ENCODE measurements at regions not wholly inside any gene's neighbourhood (a gene's known extent, or its start where the extent isn't known, plus 50 kb on each side); places are given as distances from the start of the nearest gene placed in this dataset.
A peak's percentile ranks its signal among the peaks of the same experiment; 100 is the strongest.

- FAIRE-seq: no peak
- no peak for DNase-seq (ENCODE audit: low spot score)
These were observed 1477.0 kb downstream of the PCDH7 start for GRCh38 chr4:32196950-32197688.

GRCh38 chr4:32199639-32200038, 1479.5 kb downstream of the PCDH7 start:
- no peak for DNase-seq (ENCODE audit: low spot score)
- no peak for FAIRE-seq

- no peak for DNase-seq (ENCODE audit: low spot score)
- peak; percentile 30 for FAIRE-seq
These were observed 1483.2 kb downstream of the PCDH7 start for GRCh38 chr4:32203340-32203739.

- DNase-seq (ENCODE audit: low spot score): no peak
- FAIRE-seq: no peak
These were observed 1486.6 kb downstream of the PCDH7 start for GRCh38 chr4:32206756-32207155.

DNA sequence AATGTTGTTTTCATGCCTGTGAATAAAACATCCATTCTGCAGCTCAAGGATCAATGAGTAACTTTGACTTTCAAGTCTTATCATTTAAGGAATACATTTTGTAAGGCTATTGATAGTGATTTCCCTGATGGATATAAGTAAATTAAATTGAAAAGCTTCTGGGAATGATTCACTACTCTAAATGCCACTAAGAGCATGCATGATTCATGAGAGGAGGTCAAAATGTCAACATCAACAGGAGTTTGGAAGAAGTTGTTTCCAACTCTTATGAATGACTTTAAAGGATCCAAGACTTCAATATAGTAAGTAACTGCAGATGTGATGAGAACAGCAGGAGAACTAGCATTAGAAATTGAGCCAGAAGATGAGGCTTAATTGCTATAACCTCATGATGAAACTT, 1487.3 kb downstream of the PCDH7 start:
- DNase-seq (ENCODE audit: low spot score) (no peak), FAIRE-seq (no peak)

- DNase-seq (ENCODE audit: low spot score) (no peak), FAIRE-seq (no peak)
These were observed 1495.1 kb downstream of the PCDH7 start for GRCh38 chr4:32215277-32215676.

DNA sequence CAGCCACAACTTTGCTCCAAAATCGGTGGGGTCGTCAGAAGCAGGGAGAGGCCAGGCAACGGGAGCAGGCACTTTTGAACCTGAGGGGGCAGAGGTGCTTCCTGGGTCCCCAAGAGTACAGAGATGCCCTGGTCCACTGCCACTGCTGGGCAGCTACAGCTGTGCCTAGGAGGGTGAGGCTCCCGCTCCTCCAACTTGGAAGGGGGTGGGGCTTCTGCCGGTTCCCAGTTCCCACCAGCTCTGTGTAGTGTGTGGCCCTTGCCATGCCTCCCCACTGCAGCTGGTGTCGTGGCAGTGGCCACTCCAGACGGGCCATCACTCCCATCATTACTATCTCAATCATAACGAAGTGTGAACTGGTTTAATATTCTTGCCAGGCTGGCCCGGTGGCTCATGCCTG, 1496.3 kb downstream of the PCDH7 start:
- FAIRE-seq (no peak), DNase-seq (ENCODE audit: low spot score) (no peak)

GRCh38 chr4:32219306-32220075, 1499.3 kb downstream of the PCDH7 start:
- no peak for DNase-seq (ENCODE audit: low spot score)
- peak; percentile 23 for FAIRE-seq

DNA sequence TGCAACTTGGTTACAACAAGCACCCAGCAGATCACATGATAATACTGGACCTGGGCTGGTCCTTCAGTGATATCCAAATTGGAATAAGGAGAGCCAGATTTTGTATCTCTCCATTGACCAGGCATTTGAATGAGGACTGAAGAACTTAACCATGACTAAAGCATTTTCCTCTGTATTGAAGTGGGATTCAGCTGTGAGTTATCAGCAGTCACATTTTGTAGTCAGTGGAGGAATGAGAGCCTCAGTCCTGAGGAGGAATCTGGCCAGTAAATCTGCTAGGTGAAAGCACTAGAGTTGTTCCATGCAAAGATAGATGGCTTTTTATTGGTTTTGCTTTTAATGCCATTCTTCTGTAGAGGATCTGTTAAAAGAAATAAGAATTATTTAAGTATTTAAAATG, 1506.0 kb downstream of the PCDH7 start:
- no peak for DNase-seq (ENCODE audit: low spot score)
- FAIRE-seq: no peak

- no peak for DNase-seq (ENCODE audit: low spot score)
- no peak for FAIRE-seq
These were observed 1506.6 kb downstream of the PCDH7 start for GRCh38 chr4:32226733-32227132.

- DNase-seq (ENCODE audit: low spot score): no peak
- FAIRE-seq: no peak
These were observed 1523.8 kb downstream of the PCDH7 start for GRCh38 chr4:32243926-32244325.

- FAIRE-seq: no peak
- no peak for DNase-seq (ENCODE audit: low spot score)
These were observed 1528.9 kb downstream of the PCDH7 start for GRCh38 chr4:32249040-32249439.

DNA sequence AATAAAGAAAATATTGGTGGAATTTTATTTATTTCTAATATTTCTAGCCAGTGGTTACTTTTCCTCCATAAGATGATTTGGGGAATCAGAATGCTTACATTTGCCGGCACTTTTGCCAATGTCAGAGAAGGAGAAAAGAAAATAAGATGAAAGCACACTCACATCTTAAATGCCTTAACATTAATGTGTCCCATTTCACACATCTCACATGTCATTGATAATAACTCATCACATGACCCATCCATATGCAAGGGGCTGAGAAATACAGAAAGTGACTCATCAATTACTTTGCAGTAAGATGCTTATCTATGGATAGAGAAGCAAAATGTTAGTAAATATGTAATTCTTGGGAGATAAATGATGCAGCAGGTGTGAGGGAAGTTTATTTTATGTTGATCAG, 1531.0 kb downstream of the PCDH7 start:
- no peak for DNase-seq (ENCODE audit: low spot score)
- FAIRE-seq: no peak

DNA sequence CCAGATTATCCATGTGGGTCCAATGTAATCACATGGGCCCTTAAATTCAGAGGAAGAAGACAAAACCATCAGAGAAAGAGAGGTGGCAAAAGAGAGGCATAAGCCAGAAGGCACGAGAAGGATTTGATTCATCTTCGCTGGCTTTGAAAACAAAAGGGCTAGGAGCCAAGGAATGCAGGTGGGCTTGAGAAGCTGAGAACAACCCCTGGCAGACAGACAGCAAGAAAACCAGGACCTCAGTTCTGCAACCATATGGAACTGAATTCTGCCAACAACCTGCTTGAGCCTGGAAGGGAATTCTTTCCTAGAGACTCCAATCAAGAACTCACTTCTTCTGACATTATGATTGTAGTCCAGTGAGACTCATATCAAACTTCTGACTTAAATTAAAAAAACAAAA, 1531.8 kb downstream of the PCDH7 start:
- DNase-seq (ENCODE audit: low spot score): no peak
- FAIRE-seq: no peak

- DNase-seq (ENCODE audit: low spot score) (no peak), FAIRE-seq (no peak)
These were observed 1534.0 kb downstream of the PCDH7 start for GRCh38 chr4:32254216-32254615.

DNA sequence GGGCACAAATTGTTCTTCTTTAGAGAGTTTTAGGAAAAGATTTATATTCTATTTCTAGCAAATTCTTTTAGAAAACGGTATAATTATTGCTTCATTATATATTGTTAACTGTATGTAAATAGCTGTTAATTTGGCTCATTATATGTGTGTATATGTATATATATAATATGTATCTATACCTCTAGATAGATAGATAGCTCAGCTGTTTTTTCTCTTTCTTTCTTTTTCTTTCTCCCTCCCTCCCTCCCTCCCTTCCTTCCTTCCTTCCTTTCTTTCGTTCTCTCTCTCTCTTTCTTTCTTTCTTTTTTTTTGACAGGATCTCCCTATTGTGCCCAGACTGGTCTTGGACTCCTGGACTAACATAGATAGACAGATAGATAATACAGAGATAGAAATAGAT, 1538.8 kb downstream of the PCDH7 start:
- FAIRE-seq (no peak), DNase-seq (ENCODE audit: low spot score) (no peak)

GRCh38 chr4:32261196-32261595, 1541.0 kb downstream of the PCDH7 start:
- DNase-seq (ENCODE audit: low spot score) (no peak), FAIRE-seq (peak; percentile 9)

DNA sequence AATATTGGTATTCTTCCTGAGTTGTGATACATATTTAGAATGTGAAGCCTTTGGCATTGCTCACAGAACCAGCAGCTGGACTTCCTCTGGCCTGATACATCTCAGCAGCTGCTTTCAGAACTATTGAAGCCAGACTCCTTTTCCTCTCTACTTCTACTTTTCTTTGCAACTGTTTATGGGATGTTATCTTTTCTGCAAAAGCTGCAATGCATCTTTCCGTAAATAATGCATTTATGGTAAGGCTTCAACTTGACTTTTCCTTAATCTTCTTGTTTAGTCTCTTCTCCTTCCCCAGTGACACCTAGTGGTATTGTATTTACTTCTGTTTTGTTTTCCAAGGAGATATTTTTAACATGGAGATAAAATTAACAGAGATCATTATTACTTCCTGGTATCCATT, 1548.7 kb downstream of the PCDH7 start:
- no peak for FAIRE-seq
- DNase-seq (ENCODE audit: low spot score): no peak

GRCh38 chr4:32290102-32290501, 1569.9 kb downstream of the PCDH7 start:
- no peak for DNase-seq (ENCODE audit: low spot score)
- FAIRE-seq: no peak

- FAIRE-seq (no peak), DNase-seq (ENCODE audit: low spot score) (no peak)
These were observed 1598.8 kb downstream of the PCDH7 start for GRCh38 chr4:32318926-32319325.

GRCh38 chr4:32321421-32321820, 1601.3 kb downstream of the PCDH7 start:
- no peak for FAIRE-seq

GRCh38 chr4:32334759-32335158, 1614.6 kb downstream of the PCDH7 start:
- FAIRE-seq: no peak
- no peak for DNase-seq (ENCODE audit: low spot score)

More at GRCh38 chr4:32321421-32321820, 1601.3 kb downstream of the PCDH7 start:
- DNase-seq (ENCODE audit: low spot score): no peak

DNA sequence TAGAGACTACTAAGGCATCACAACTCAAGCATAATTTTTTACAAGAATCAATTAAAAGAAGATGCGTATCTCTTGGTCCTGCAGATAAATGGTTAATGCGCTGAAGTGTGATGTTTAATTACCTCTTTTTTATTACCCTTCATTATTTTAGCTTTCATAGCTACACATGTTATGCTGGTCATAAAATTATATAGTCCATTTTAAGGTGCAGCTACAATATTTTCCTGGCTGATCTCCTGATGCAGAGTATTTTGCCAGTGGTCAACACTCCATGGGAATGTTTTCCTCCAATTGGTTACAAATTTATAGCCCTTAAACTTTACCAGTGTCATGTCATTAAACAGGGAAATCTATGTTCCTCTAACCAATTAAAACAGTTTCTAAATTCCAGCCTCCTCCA, 1617.2 kb downstream of the PCDH7 start:
- no peak for FAIRE-seq
- no peak for DNase-seq (ENCODE audit: low spot score)

Data from urothelium cell line (cell line).